Ishikawa (cell line): ENCODE measurements at regions not wholly inside any gene's neighbourhood (a gene's known extent, or its start where the extent isn't known, plus 50 kb on each side); places are given as distances from the start of the nearest gene placed in this dataset.

Experiments
- CEBPB ChIP-seq: IDR thresholded peaks from 2 replicates; pipeline ENCODE4 v1.6.1; 2012
- CREB1 ChIP-seq: IDR thresholded peaks from 2 replicates; pipeline ENCODE4 v1.6.1; 2012; ENCODE audit warnings: low read depth
- EGR1 ChIP-seq: IDR thresholded peaks from 2 replicates; pipeline ENCODE4 v1.6.1; 2012
- EP300 ChIP-seq: IDR thresholded peaks from 2 replicates; pipeline ENCODE4 v1.6.1; 2012; ENCODE audit warnings: borderline replicate concordance
- FOXM1 ChIP-seq: IDR thresholded peaks from 2 replicates; pipeline ENCODE4 v1.6.1; 2012; ENCODE audit warnings: low read depth, borderline replicate concordance
- MAX ChIP-seq: IDR thresholded peaks from 2 replicates; pipeline ENCODE4 v1.6.1; 2012
- NFIC ChIP-seq: IDR thresholded peaks from 2 replicates; pipeline ENCODE4 v1.6.1; 2012
- RAD21 ChIP-seq: IDR thresholded peaks from 2 replicates; pipeline ENCODE4 v1.6.1; 2012; ENCODE audit warnings: low read depth
- REST ChIP-seq: IDR thresholded peaks from 2 replicates; pipeline ENCODE4 v1.6.1; 2012; ENCODE audit warnings: low read depth, mild to moderate bottlenecking
- TAF1 ChIP-seq: IDR thresholded peaks from 2 replicates; pipeline ENCODE4 v1.6.1; 2012; ENCODE audit warnings: low read depth, mild to moderate bottlenecking
- TCF12 ChIP-seq: IDR thresholded peaks from 2 replicates; pipeline ENCODE4 v1.6.1; 2012; ENCODE audit warnings: low read depth
- TEAD4 ChIP-seq: IDR thresholded peaks from 2 replicates; pipeline ENCODE4 v1.6.1; 2012
- USF1 ChIP-seq: IDR thresholded peaks from 2 replicates; pipeline ENCODE4 v1.6.1; 2012
- YY1 ChIP-seq: IDR thresholded peaks from 2 replicates; pipeline ENCODE4 v1.6.1; 2012; ENCODE audit warnings: low read depth
- ZBTB7A ChIP-seq: IDR thresholded peaks from 2 replicates; pipeline ENCODE4 v1.6.1; 2012; ENCODE audit warnings: low read depth

- TF ChIP-seq EGR1 = no peak
- no peak for TF ChIP-seq MAX
- TF ChIP-seq USF1 = no peak
- no peak for TF ChIP-seq YY1
- TF ChIP-seq TAF1 = no peak
- no peak for TF ChIP-seq RAD21
- no peak for TF ChIP-seq FOXM1
- TF ChIP-seq CEBPB = no peak
- TF ChIP-seq CREB1 = no peak
- no peak for TF ChIP-seq TEAD4
- TF ChIP-seq TCF12 = no peak
- TF ChIP-seq EP300 = no peak
- TF ChIP-seq ZBTB7A = no peak
- TF ChIP-seq NFIC = no peak
- TF ChIP-seq REST = no peak
Measured at GRCh38 chr4:57676394-57676793, 566.2 kb upstream of the IGFBP7 start.

GRCh38 chr4:57672846-57673433 is 562.8 kb upstream of the IGFBP7 start:
- TF ChIP-seq EGR1 (no peak), TEAD4 (no peak), EP300 (no peak), ZBTB7A (no peak), USF1 (no peak), YY1 (no peak), RAD21 (no peak), MAX (no peak), CREB1 (no peak), TAF1 (no peak), NFIC (no peak), REST (no peak), CEBPB (no peak), TCF12 (no peak), FOXM1 (no peak)

DNA sequence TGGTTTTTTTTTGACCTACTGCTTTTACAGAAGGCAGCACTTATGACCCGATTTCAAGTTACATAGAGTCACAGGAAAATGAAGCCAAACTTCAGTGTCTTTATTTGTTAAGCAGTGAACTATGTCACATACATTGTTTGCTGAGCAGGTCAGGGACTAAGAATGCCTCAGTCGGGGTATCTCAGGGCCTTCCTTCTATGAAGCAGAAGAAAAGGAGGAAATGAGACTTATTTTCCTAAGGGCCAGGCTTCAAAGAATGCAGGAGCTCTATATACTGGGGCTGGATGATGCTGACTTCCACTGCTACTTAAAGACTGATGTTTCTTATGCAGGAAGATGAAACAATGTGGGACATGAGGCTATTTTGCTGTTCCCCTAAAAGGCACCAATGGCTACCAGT is 558.4 kb upstream of the IGFBP7 start:
- TF ChIP-seq CREB1 (no peak), YY1 (no peak), FOXM1 (no peak)

DNA sequence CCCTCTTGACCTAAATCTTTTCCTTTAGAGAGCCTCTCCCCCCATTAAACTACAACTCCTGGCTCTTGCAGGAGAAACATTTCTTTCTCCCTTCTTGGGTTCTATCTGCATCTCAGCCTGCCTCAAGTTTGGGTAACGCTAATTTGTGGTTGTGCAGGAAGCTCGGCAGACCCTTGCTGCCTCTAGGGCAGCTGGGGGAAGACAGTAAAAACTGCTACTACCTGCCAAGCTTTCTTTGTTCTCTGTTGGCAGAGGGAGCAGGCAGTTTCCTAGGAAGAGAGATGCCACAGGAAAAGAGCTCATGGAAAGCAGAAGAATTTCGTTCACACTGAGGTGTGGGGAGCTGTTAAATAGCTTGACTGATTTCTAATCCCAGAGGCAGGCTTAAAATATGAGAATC is 555.6 kb upstream of the IGFBP7 start:
- TF ChIP-seq RAD21 (no peak), CREB1 (no peak), USF1 (no peak), EGR1 (no peak), CEBPB (no peak), MAX (no peak), ZBTB7A (no peak), EP300 (no peak), NFIC (no peak), TAF1 (no peak), REST (no peak), YY1 (no peak)
